ENCODE measurements at regions not wholly inside any gene's neighbourhood (a gene's known extent, or its start where the extent isn't known, plus 50 kb on each side); places are given as distances from the start of the nearest gene placed in this dataset.
A peak's percentile ranks its signal among the peaks of the same experiment; 100 is the strongest.

- no peak for DNase-seq
Observed at GRCh38 chr16:50909831-50910735, 168.2 kb downstream of the CYLD start.

- DNase-seq = no peak
Observed at GRCh38 chr16:50908468-50908867, 166.6 kb downstream of the CYLD start.

- DNase-seq = no peak
Observed at GRCh38 chr16:50906454-50906853, 164.6 kb downstream of the CYLD start.

- DNase-seq = no peak
Observed at GRCh38 chr16:50902457-50902856, 160.6 kb downstream of the CYLD start.

GRCh38 chr16:50901062-50901461 is 159.2 kb downstream of the CYLD start:
- no peak for DNase-seq

- DNase-seq = no peak
Observed at GRCh38 chr16:50900391-50900942, 158.6 kb downstream of the CYLD start.

- no peak for DNase-seq
Observed at GRCh38 chr16:50899951-50900350, 158.1 kb downstream of the CYLD start.

GRCh38 chr16:50889746-50890145 is 147.9 kb downstream of the CYLD start:
- DNase-seq = no peak

GRCh38 chr16:50889276-50889675 is 147.4 kb downstream of the CYLD start:
- no peak for DNase-seq

- no peak for DNase-seq
Observed at GRCh38 chr16:50888486-50889261, 146.8 kb downstream of the CYLD start.

- DNase-seq = no peak
Observed at GRCh38 chr16:50887500-50888298, 145.8 kb downstream of the CYLD start.

GRCh38 chr16:50884066-50884860 is 142.4 kb downstream of the CYLD start:
- peak; percentile 52 for DNase-seq

GRCh38 chr16:50881956-50882355 is 140.1 kb downstream of the CYLD start:
- no peak for DNase-seq

- DNase-seq = no peak
Observed at GRCh38 chr16:50881331-50881830, 139.5 kb downstream of the CYLD start.

- no peak for DNase-seq
Observed at GRCh38 chr16:50880926-50881325, 139.0 kb downstream of the CYLD start.

GRCh38 chr16:50879873-50880695 is 138.2 kb downstream of the CYLD start:
- DNase-seq = no peak

- no peak for DNase-seq
Observed at GRCh38 chr16:50878966-50879615, 137.2 kb downstream of the CYLD start.

- DNase-seq = no peak
Observed at GRCh38 chr16:50878536-50878935, 136.7 kb downstream of the CYLD start.

GRCh38 chr16:50876263-50876662 is 134.4 kb downstream of the CYLD start:
- no peak for DNase-seq

- no peak for DNase-seq
Observed at GRCh38 chr16:50868577-50868976, 126.7 kb downstream of the CYLD start.
